BJ (cell line): ENCODE measurements at regions not wholly inside any gene's neighbourhood (a gene's known extent, or its start where the extent isn't known, plus 50 kb on each side); places are given as distances from the start of the nearest gene placed in this dataset.

Source experiments
- CTCF ChIA-PET: fragments of 350-600 bp; formaldehyde crosslinking; extraction: SDS; loops from one replicate; lab custom pipeline; 2021; ENCODE audit warnings: antibody characterized with exemption, inconsistent platforms; lab: Yijun Ruan, JAX
- POLR2A ChIA-PET: fragments of 300-600 bp; sonication (Branson Sonifier 250); formaldehyde crosslinking; extraction: SDS; loops from one replicate; lab custom pipeline; 2021; ENCODE audit warnings: antibody characterized with exemption; lab: Charles Lee
- DNase-seq: peaks from one replicate; pipeline ENCODE4 v3.0.0-alpha.2; 2011; ENCODE audit warnings: low read depth
- H3K27me3 ChIP-seq: 2 replicates; pipeline ENCODE4 v1.6.0; 2011; ENCODE audit warnings: low read length; ENCODE audit not compliant: control insufficient read depth, insufficient read depth
- H3K36me3 ChIP-seq: 2 replicates; pipeline ENCODE4 v1.5.1; 2011; ENCODE audit warnings: low read length; ENCODE audit not compliant: control insufficient read depth, insufficient read depth
- H3K4me3 ChIP-seq: 2 replicates; pipeline ENCODE4 v1.5.1; 2011; ENCODE audit warnings: low read depth, mild to moderate bottlenecking, control low read depth, low read length
- CTCF ChIP-seq: IDR thresholded peaks from 2 replicates; pipeline ENCODE4 v1.5.1; 2011; ENCODE audit warnings: low read depth, mild to moderate bottlenecking, control low read depth, inconsistent platforms, low read length, moderate library complexity; ENCODE audit not compliant: insufficient read depth

GRCh38 chr17:55962951-55963401 is 190.3 kb upstream of the ANKFN1 start:
- CTCF ChIA-PET, result no interaction called here
- no peak for DNase-seq
- POLR2A ChIA-PET, result no interaction called here
- Histone ChIP-seq H3K4me3 (no peak overlapping the region), H3K27me3 (no peaks in the 10 kb centered on the region), H3K36me3 (no peaks in the 10 kb centered on the region)
- TF ChIP-seq CTCF, result no peak

DNA sequence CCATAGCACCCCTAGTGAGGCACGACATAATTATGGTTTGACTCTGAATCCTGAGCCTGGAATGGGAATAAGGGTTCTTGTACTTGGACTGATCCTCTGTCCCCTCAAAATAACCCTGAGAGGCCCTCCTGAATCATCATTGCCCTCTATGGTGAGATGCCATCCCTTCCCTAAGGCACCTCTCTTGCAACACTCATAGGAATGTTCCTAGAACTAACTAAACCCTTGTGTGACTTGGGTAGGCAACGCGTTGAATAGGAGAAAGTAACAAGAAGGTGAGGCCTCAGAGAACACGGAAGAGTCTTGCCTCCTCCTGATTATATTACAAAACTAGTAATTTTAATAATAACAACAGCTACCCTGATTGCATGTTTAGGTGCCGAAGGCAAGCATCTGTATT is 189.1 kb upstream of the ANKFN1 start:
- Histone ChIP-seq H3K27me3 (no peaks in the 10 kb centered on the region), H3K36me3 (no peaks in the 10 kb centered on the region), H3K4me3 (no peak overlapping the region)
- TF ChIP-seq CTCF, result no peak
- no peak for DNase-seq
- ChIA-PET CTCF (no interaction called here), POLR2A (no interaction called here)

DNA sequence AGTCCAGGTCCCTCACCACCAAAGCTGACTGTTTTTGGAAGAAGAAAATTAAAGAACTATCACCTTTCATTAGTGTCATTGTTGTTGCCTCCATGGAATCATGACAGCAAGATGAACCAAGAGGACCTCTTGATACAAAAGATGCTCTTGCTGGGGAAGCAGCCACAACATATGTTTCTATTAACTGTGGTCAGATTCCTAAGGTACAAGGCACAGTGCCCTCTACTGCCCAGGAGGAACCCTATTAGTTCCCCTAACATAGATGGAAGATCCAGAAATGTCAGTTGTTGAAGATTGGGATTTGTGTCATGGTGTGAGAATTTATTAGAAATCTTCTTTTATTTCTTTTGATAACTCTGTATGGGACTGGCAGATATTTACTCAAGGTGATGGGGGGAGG is 188.2 kb upstream of the ANKFN1 start:
- POLR2A ChIA-PET, result no interaction called here

DNA sequence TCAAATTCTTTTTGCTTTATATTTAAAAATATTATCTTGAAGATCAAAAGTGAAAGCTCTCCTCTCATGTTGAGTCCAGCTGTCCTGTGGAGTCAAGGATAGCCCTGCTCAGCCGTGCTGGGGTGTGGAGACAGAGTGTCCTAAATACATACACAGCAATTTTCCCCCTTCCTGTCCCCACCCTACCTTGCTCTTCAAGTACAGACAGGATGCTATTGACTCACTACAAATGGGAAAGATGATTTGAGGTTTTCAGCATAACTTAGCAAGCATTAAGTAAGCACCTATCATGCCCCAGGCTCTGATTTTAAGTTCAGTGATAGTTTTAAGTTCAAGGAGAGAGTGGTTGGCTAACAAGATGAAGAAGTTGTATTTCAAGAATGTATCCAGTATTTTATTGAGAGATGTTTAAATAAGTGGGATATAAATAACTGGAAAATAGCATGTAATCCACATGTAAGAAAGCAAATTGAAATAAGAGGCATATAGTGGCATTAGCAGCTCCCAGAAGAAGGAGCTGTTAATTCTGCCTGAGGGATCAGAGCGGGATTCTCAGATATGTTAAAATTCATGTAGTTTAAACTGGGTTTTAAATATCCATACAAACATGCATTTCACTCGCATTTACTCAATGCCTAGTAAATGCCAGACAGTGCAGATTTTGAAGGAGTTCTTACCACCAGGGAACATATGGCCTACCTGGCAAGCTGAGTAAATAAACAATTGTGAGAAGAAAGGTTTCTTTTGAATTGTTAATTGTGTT is 183.5 kb upstream of the ANKFN1 start:
- Histone ChIP-seq H3K36me3 (no peaks in the 10 kb centered on the region), H3K27me3 (no peaks in the 10 kb centered on the region), H3K4me3 (no peak overlapping the region)
- no peak for DNase-seq
- TF ChIP-seq CTCF, result no peak
- ChIA-PET POLR2A (no interaction called here), CTCF (no interaction called here)

More for the DNA sequence above, 188.2 kb upstream of the ANKFN1 start:
- CTCF ChIA-PET, result no interaction called here
- Histone ChIP-seq H3K27me3 (no peaks in the 10 kb centered on the region), H3K4me3 (no peak overlapping the region), H3K36me3 (no peaks in the 10 kb centered on the region)
- no peak for TF ChIP-seq CTCF
- no peak for DNase-seq

GRCh38 chr17:55978578-55978977 is 174.7 kb upstream of the ANKFN1 start:
- CTCF ChIA-PET, result no interaction called here
- no peak for TF ChIP-seq CTCF
- H3K36me3 ChIP-seq, result no peaks in the 10 kb centered on the region
- POLR2A ChIA-PET, result no interaction called here
- H3K27me3 ChIP-seq, result no peaks in the 10 kb centered on the region
- H3K4me3 ChIP-seq, result no peak overlapping the region
- no peak for DNase-seq
